Activated T-cell treated with anti-CD3 and anti-CD28 coated beads, Interleukin-2, amount 50 U/mL, for 48 hours (primary cell): ENCODE measurements at regions not wholly inside any gene's neighbourhood (a gene's known extent, or its start where the extent isn't known, plus 50 kb on each side); places are given as distances from the start of the nearest gene placed in this dataset.

ENCODE experiments used
- DNase-seq, 2 experiments: peaks; one replicate each; pipeline ENCODE4 v3.0.0-alpha.2; 2020

- no peak for DNase-seq
Observed at GRCh38 chr2:220837226-220837625, 734.9 kb downstream of the EPHA4 start.

DNA sequence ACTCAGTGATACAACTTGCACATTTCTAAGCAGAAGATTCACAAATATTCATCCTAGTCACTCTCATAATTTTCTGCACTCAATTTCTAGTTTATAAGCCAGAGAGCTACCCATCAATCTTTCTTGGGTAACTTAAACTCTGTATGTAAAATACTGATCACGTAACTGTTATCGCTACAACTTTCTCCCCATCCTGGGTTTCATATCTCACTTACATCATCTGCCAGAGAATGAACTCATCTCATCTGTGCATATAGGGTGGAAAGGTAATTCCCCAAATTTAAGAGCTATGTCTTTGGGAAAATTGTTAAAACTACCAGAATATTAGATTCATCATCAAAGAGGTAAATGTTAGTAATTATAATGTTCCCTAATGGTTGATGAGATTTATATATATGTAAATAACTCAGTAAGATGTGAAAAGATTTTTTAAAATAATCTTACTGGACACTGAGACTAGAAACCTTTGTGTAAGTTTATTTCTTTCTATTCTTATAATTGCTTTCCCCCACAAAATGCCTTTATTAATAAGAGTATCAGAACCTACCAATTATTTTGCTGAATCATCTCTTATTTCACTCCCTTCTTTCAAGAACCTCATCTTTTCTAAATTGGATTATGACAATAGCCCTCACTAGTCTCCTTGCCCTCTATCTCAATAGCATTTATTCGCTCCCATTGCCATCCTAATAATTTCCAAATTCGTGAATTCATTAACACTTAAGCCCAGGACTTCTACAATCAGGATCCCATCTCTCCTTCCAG is 729.0 kb downstream of the EPHA4 start:
- no peak for DNase-seq

DNA sequence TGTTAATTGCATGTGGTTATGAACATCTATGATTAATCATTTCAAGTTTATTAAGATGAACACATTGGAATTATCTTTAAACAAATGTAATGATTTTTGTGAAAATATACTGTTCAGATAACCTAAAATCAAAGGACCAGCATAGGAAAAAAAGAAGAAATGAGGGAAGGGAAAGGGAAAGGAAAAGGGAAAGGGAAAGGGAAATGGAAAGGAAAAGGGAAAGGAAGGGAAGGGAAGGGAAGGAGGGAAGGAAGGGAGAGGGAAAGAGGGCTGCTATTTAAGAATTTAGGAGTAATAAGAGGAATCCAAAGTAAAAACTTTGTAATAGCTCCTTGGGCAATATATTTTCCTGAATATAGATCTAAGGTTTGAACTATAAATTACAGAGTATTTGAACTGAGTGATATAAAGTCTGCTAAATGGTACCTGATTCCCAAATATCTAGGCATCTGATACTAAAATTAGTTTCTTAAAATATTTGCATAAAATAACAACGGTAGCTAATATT is 726.3 kb downstream of the EPHA4 start:
- DNase-seq = no peak

DNA sequence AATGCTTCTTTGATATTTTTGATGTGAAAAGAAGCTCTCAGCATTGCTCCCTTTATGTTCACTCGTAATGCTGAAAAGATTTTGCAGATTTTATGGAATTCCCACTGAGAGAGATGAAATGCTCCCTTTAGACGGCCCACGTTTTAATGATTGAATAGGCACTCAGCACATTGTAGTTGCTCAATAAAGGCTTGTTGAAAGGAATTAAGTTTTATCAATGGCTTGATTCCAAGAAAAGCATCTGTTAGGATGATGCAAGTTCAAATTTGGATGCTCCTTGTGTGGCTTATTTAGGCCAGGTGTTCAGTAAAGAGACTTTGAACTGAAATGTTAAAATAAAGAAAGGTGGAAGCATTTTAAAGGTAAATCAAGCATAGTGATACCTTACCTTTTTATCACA is 725.1 kb downstream of the EPHA4 start:
- DNase-seq = no peak

GRCh38 chr2:220847589-220847988 is 724.5 kb downstream of the EPHA4 start:
- no peak for DNase-seq

- DNase-seq = no peak
Observed at GRCh38 chr2:220849433-220849832, 722.7 kb downstream of the EPHA4 start.

- no peak for DNase-seq
Observed at GRCh38 chr2:220850116-220850515, 722.0 kb downstream of the EPHA4 start.

- DNase-seq = no peak
Observed at GRCh38 chr2:220855296-220855695, 716.8 kb downstream of the EPHA4 start.

GRCh38 chr2:220856486-220856885 is 715.6 kb downstream of the EPHA4 start:
- DNase-seq = no peak

DNA sequence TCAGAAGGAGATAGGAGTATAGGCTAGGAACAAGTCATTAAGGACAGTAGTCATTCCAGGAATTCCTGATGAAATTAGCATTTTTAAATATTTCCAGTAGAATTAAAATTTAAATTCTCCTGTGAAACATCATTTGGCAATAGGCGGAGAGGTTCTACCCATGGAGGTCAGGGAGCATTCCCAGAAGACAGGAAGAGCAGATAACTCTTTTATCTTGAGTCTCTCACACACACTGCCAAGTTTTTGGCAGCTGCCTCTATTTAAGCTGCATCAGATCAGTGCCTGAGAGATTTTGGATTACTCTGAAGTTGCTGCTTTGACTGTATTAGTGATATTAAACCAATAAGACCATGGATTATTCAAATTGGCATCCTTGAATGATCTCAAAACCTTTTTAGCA is 714.7 kb downstream of the EPHA4 start:
- no peak for DNase-seq

GRCh38 chr2:220858101-220858500 is 714.0 kb downstream of the EPHA4 start:
- no peak for DNase-seq

DNA sequence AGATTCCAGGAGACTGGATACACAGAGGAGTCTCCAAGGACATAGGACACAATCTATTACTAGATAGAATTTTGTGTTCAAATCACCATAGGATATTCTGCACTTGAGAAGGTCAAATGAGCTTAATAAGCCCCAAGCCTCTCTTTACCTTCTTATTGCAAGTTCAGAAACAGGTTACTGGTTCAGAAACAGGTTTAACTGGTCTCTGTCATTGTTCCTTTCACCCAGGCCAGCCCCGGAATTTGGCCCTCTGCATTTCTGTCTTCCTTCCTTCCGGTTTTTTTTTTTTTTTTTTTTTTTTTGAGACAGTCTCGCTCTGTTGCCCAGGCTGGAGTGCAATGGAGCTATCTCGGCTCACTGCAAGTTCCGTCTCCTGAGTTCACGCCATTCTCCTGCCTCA is 700.2 kb downstream of the EPHA4 start:
- DNase-seq = no peak

DNA sequence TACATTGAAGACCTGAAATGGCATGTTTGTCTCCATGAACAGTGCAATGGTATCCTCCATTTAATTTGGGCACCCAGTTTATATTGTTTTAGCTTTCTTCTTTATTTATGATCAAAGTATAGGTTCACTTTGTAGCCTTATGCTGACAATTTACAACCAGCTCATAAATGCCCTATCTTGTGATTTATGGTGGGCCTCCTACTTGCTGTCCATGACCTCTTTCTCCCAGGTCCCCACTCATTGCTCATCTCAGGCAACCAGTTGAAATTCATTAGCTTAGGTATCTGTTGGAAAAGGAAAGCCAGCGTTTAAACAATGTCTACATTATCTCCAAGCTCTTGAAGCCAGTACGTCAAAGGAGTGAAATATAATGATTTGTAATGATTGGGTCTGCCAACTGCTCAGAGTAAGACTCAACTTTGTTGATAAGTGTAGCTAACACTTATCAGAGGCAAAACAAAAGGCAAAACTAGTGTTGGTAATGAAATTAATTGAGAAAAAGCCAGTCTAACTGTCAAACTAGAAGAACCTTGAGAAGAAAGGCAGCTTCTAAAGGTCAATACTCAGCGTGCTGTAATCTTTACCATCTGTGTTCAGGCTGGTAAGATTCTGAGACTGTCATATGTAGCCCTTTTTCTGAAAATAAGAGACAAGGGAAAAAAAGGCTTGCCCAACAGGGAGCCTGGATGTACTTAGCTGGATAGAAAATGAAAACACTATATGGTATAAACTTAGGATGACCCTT is 695.9 kb downstream of the EPHA4 start:
- no peak for DNase-seq

- DNase-seq = no peak
Observed at GRCh38 chr2:220877491-220877890, 694.6 kb downstream of the EPHA4 start.

GRCh38 chr2:220877897-220878296 is 694.2 kb downstream of the EPHA4 start:
- DNase-seq = no peak

DNA sequence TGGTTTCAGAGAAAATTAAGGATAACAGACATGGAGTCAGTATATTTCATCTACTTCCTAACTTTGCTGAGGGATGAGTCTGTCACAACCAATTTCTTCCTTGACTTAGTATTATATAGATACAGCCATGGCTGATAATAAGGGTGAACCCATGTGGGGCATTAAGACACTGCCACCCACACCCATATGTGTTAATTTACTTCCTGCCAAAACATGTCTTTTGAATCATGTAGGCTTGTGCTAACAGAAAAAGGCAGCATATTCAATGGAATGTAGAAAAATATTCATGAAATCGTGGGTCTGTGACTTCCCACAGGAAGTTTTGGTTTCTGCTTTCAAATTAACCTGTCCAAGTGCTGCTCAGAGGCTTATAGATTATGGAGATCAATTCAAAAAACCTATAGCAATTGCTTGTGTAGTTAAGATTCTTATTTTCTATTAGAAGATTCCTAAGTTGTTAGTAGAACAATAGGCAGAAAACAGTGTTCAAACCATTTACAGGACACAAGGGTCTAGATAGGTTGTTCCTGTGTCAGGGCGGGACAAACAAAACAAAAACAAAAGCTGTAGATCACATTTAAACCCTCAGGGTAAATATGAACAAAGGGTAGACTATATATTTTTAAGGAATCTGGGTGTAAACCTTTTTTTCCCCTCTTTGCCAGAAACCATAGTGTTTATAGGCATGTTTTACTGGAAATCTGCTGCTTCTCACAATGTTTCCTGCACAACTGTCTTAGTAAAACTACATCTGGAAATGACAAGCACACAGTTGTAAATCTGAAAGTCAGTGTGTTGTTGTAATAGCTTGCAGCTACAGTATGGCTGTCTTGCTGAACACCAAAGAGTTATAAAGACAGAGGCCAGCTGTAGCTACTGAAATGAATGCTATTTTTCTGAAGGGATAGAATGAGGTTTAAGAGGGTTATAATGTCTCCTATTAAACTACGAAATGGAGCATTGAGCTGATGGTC is 691.2 kb downstream of the EPHA4 start:
- DNase-seq = no peak

DNA sequence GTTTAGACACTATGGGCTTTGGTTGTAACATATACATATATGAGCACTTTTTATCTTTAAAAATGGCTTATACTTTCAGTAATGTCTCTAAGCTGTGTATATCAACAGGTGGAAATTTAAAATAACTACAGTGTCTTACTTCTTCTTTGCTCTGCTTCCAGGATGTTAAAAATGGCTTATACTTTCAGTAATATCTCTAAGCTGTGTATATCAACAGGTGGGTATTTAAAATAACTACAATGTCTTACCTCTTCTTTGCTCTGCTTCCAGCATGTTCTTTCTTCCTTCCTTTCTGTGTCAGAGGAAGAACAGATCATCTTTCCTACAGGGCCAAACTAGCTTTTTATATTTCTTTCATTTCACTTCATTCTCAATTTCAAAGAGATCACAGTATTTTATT is 689.6 kb downstream of the EPHA4 start:
- no peak for DNase-seq

- DNase-seq = no peak
Observed at GRCh38 chr2:220885593-220885992, 686.5 kb downstream of the EPHA4 start.

DNA sequence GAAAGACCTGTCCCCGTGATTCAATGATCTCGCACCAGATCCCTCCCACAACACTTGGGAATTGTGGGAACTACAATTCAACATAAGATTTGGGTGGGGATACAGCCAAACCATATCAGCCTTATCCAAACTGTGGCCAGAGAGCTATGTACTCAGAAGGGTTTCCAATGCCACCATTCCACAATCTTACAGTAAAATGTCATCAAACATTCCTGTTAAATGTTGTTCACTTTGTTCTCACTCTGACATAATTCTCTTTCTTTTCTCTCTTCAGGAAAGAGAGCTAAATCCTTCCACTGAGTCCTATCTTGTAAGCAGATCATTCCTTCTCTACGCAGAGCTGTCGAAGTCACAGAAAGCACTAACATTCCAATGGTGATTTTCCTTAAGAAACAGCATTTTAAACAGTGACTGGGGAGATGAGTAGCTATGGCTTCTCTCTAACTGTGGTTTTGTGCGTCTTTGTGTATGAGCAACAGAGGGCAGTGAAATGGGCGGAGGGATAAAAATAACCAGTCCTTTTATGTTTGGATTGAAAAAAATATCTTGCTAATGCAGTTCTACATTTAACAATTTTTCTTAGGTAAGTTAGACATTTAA is 684.7 kb downstream of the EPHA4 start:
- no peak for DNase-seq

- DNase-seq = no peak
Observed at GRCh38 chr2:220887876-220888275, 684.2 kb downstream of the EPHA4 start.

- DNase-seq = no peak
Observed at GRCh38 chr2:220890931-220891330, 681.2 kb downstream of the EPHA4 start.

DNA sequence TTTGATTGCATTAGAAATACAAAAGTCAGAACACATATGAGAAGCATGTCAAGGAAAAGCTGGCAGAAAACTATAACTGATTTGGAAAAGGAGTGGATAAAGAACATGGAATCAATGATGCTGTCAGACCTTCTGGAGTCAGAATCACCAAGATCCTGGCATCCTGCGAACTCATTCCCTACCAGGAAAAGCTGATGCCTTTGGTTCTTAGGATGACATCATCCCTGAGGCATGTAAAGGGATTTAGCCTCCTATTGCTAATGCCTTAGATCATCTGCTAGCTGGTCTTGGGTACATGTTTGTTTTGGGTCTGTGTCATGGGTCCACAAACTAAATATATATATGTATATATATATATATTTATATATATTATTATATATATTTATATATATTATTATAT is 680.7 kb downstream of the EPHA4 start:
- no peak for DNase-seq
